Loucy (cell line): ENCODE measurements at regions not wholly inside any gene's neighbourhood (a gene's known extent, or its start where the extent isn't known, plus 50 kb on each side); places are given as distances from the start of the nearest gene placed in this dataset.

Experiments
- EZH2phosphoT487 ChIP-seq: fragments of 200-600 bp; IDR thresholded peaks from 2 replicates; pipeline ENCODE4 v1.6.1; 2018; ENCODE audit warnings: antibody characterized with exemption, mild to moderate bottlenecking, moderate library complexity, borderline replicate concordance
- TF ChIP-seq, protein P1 (sequence below): fragments of 200-600 bp; sonication (generic); conservative IDR thresholded peaks from 2 replicates; pipeline ENCODE4 v1.5.1; 2014; ENCODE audit warnings: mild to moderate bottlenecking, antibody characterized with exemption, low read length

DNA sequence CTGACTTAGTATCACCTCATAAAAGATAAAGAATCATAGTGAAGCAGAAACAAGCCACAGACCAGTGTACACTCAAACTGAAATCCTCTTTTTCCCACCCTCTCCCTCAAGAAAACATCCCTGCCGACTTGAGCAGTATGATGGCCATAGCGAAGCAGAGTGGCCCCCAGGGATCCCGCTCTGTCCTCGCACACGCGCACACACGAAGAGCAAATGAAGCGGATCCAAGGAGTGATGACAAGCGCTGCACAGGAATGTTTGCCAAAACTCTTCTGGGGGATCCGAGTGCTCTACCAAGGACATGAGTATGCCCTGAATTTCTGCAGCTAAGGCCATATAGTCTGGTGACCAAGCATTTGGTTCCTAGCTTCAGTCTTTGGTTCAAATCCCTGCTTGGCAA is 134.5 kb upstream of the C2CD4B start:
- TF ChIP-seq, protein P1, sequence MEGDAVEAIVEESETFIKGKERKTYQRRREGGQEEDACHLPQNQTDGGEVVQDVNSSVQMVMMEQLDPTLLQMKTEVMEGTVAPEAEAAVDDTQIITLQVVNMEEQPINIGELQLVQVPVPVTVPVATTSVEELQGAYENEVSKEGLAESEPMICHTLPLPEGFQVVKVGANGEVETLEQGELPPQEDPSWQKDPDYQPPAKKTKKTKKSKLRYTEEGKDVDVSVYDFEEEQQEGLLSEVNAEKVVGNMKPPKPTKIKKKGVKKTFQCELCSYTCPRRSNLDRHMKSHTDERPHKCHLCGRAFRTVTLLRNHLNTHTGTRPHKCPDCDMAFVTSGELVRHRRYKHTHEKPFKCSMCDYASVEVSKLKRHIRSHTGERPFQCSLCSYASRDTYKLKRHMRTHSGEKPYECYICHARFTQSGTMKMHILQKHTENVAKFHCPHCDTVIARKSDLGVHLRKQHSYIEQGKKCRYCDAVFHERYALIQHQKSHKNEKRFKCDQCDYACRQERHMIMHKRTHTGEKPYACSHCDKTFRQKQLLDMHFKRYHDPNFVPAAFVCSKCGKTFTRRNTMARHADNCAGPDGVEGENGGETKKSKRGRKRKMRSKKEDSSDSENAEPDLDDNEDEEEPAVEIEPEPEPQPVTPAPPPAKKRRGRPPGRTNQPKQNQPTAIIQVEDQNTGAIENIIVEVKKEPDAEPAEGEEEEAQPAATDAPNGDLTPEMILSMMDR = no peak
- TF ChIP-seq EZH2phosphoT487 = no peak
